ENCODE measurements at regions not wholly inside any gene's neighbourhood (a gene's known extent, or its start where the extent isn't known, plus 50 kb on each side); places are given as distances from the start of the nearest gene placed in this dataset.

DNA sequence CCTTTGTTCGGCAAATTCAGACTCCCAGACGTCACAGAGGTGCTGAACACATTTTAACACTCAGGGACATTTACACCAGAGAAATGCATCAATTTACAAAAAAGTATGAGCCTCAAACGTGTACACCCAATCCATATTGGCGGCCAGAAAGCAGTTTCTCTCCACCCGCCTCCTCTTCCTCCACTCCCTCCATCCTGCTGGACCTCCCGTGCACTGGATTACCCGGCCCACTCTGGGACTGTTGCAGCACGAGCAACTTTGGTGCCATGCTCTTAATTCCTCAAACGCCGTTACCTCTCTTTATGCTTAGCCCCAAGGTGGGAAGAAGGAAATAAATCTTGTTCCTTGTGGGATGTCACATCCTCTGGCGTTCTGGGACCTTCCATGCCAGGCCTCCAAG, 243.4 kb downstream of the ZNF516 start:
- H3K27ac ChIP-seq (ENCODE audit: low read depth in 1 of 2, low read length in 2 of 2), result no peak overlapping the region
- H3K27me3 ChIP-seq (ENCODE audit: control insufficient read depth in 1 of 2, insufficient read depth in 2 of 2, low read length in 2 of 2), result peaks cover 0 to 2% of the 10 kb centered on the region in 2 experiments
- no peaks in the 10 kb centered on the region for H3K9me3 ChIP-seq (ENCODE audit: control insufficient read depth in 1 of 2, insufficient read depth in 1 of 2, low read length in 2 of 2)
- H3K36me3 ChIP-seq (ENCODE audit: insufficient read depth, low read length), result no peaks in the 10 kb centered on the region
- DNase-seq (no peak), ATAC-seq (ENCODE audit: poor library complexity) (no peak)
- Mint-ChIP-seq H3K9me3 (no peaks in the 10 kb centered on the region), H3K4me1 (ENCODE audit: low read depth) (no peaks in the 10 kb centered on the region), H3K36me3 (ENCODE audit: low read depth) (no peaks in the 10 kb centered on the region), H3K27ac (no peak overlapping the region), H3K4me3 (no peak overlapping the region), H3K27me3 (peaks cover 9% of the 10 kb centered on the region)
- no peak overlapping the region for H3K4me3 ChIP-seq (ENCODE audit: low read length)
- POLR2A ChIA-PET, result no interaction called here
- CTCF ChIA-PET, result no interaction called here
- no peaks in the 10 kb centered on the region for H3K4me1 ChIP-seq (ENCODE audit: insufficient read depth, low read length)
- intact Hi-C loops (cut with DNase I, micrococcal nuclease), result no loop called here
- TF ChIP-seq, protein P1, sequence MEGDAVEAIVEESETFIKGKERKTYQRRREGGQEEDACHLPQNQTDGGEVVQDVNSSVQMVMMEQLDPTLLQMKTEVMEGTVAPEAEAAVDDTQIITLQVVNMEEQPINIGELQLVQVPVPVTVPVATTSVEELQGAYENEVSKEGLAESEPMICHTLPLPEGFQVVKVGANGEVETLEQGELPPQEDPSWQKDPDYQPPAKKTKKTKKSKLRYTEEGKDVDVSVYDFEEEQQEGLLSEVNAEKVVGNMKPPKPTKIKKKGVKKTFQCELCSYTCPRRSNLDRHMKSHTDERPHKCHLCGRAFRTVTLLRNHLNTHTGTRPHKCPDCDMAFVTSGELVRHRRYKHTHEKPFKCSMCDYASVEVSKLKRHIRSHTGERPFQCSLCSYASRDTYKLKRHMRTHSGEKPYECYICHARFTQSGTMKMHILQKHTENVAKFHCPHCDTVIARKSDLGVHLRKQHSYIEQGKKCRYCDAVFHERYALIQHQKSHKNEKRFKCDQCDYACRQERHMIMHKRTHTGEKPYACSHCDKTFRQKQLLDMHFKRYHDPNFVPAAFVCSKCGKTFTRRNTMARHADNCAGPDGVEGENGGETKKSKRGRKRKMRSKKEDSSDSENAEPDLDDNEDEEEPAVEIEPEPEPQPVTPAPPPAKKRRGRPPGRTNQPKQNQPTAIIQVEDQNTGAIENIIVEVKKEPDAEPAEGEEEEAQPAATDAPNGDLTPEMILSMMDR (IDR thresholded peaks at IDR 0.05), result no peak

DNA sequence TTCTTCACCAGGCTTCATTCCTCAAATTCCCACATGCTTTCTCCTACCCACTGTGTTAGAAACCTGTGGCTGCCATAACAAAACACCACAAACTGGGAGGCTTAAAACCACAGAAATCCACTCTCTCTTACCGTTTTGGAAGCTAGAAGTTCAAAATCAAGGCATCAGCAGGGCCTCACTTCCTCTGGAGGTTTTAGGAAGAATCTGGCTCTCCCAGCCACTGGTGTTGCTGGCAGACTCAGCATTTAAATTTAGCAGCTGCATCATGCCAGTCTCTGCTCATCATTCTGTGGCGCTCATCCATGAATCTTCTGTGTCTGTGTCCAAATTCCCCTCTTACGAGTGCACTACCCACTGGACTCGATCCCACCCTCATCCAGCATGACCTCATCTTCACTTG, 248.5 kb downstream of the ZNF516 start:
- ChIA-PET POLR2A (no interaction called here), CTCF (no interaction called here)
- Histone ChIP-seq H3K9me3 (ENCODE audit: control insufficient read depth in 1 of 2, insufficient read depth in 1 of 2, low read length in 2 of 2) (peaks cover 0 to 3% of the 10 kb centered on the region in 2 experiments), H3K36me3 (ENCODE audit: insufficient read depth, low read length) (no peaks in the 10 kb centered on the region), H3K4me1 (ENCODE audit: insufficient read depth, low read length) (no peaks in the 10 kb centered on the region), H3K27ac (ENCODE audit: low read depth in 1 of 2, low read length in 2 of 2) (no peak overlapping the region), H3K4me3 (ENCODE audit: low read length) (no peak overlapping the region), H3K27me3 (ENCODE audit: control insufficient read depth in 1 of 2, insufficient read depth in 2 of 2, low read length in 2 of 2) (peaks cover 0 to 2% of the 10 kb centered on the region in 2 experiments)
- no peaks in the 10 kb centered on the region for H3K9me3 Mint-ChIP-seq
- no peak overlapping the region for H3K27ac Mint-ChIP-seq
- no peaks in the 10 kb centered on the region for H3K4me1 Mint-ChIP-seq (ENCODE audit: low read depth)
- no peak for DNase-seq
- no peaks in the 10 kb centered on the region for H3K36me3 Mint-ChIP-seq (ENCODE audit: low read depth)
- intact Hi-C loops (cut with DNase I, micrococcal nuclease), result no loop called here
- no peaks in the 10 kb centered on the region for H3K27me3 Mint-ChIP-seq
- no peak overlapping the region for H3K4me3 Mint-ChIP-seq
- TF ChIP-seq, protein P1 (IDR thresholded peaks at IDR 0.05), result no peak
- no peak for ATAC-seq (ENCODE audit: poor library complexity)

DNA sequence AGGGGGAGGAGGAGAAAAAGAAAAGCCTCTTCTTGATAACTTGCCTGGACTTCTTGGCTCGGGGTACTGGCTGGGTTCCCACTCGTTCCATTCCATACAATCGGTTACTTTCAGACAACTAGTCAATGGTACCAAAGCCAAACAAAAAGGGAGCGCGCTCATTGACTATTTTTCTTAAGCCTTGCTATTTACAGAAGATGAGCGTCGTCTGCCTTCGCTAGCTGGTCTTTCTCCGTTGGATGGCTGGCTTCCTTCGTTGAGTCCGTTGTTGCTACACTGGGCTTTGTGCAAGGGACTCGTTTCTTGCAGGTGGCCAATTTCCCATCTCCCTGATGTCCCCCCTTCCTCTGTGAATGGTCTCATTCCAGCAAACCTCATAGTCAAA, 260.4 kb downstream of the ZNF516 start:
- TF ChIP-seq, protein P1 (IDR thresholded peaks at IDR 0.05), result no peak
- Histone ChIP-seq H3K27me3 (ENCODE audit: control insufficient read depth in 1 of 2, insufficient read depth in 2 of 2, low read length in 2 of 2) (no peaks in the 10 kb centered on the region), H3K27ac (ENCODE audit: low read depth in 1 of 2, low read length in 2 of 2) (no peak overlapping the region), H3K4me1 (ENCODE audit: insufficient read depth, low read length) (no peaks in the 10 kb centered on the region), H3K4me3 (ENCODE audit: low read length) (no peak overlapping the region), H3K36me3 (ENCODE audit: insufficient read depth, low read length) (no peaks in the 10 kb centered on the region), H3K9me3 (ENCODE audit: control insufficient read depth in 1 of 2, insufficient read depth in 1 of 2, low read length in 2 of 2) (peaks cover 0 to 6% of the 10 kb centered on the region in 2 experiments)
- no peak for ATAC-seq (ENCODE audit: poor library complexity)
- Mint-ChIP-seq H3K9me3 (peaks cover 19% of the 10 kb centered on the region), H3K27me3 (peaks cover 12% of the 10 kb centered on the region), H3K4me3 (no peak overlapping the region), H3K27ac (no peak overlapping the region), H3K36me3 (ENCODE audit: low read depth) (no peaks in the 10 kb centered on the region), H3K4me1 (ENCODE audit: low read depth) (no peaks in the 10 kb centered on the region)
- intact Hi-C loops (cut with DNase I, micrococcal nuclease), result no loop called here
- POLR2A ChIA-PET, result no interaction called here
- CTCF ChIA-PET, result no interaction called here
- no peak for DNase-seq
